MM.1S (cell line): ENCODE measurements at regions not wholly inside any gene's neighbourhood (a gene's known extent, or its start where the extent isn't known, plus 50 kb on each side); places are given as distances from the start of the nearest gene placed in this dataset.

Experiments
- DNase-seq: peaks from one replicate; pipeline ENCODE4 v3.0.0-alpha.2; 2015
- H2AFZ ChIP-seq: fragments of 300-600 bp; sonication (generic); 2 replicates; pipeline ENCODE4 v1.6.0; 2016; ENCODE audit warnings: antibody characterized with exemption, low read length
- H3F3A ChIP-seq: fragments of 300-600 bp; sonication (generic); 2 replicates; pipeline ENCODE4 v1.6.1; 2016; ENCODE audit warnings: mild to moderate bottlenecking, antibody characterized with exemption, low read length, moderate library complexity, mixed read lengths; ENCODE audit not compliant: insufficient read depth
- H3K27ac ChIP-seq: fragments of 300-600 bp; sonication (generic); 2 replicates; pipeline ENCODE4 v1.5.1; 2016; ENCODE audit warnings: mild to moderate bottlenecking, low read length
- H3K27me3 ChIP-seq: fragments of 300-600 bp; sonication (generic); replicated peaks from 2 replicates; pipeline ENCODE4 v1.6.0; 2016; ENCODE audit warnings: low read length; ENCODE audit not compliant: insufficient read depth
- H3K36me3 ChIP-seq: fragments of 300-600 bp; sonication (generic); replicated peaks from 2 replicates; pipeline ENCODE4 v1.6.1; 2016; ENCODE audit warnings: mild to moderate bottlenecking, low read length, mixed read lengths; ENCODE audit not compliant: insufficient read depth
- H3K4me1 ChIP-seq: fragments of 300-600 bp; sonication (generic); 2 replicates; pipeline ENCODE4 v1.6.1; 2016; ENCODE audit warnings: low read length, mixed read lengths
- H3K4me2 ChIP-seq: fragments of 300-600 bp; sonication (generic); 2 replicates; pipeline ENCODE4 v1.6.0; 2016; ENCODE audit warnings: low read depth, low read length
- H3K4me3 ChIP-seq: fragments of 300-600 bp; sonication (generic); 2 replicates; pipeline ENCODE4 v1.5.1; 2016; ENCODE audit warnings: low read length, mixed read lengths
- H3K79me2 ChIP-seq: fragments of 300-600 bp; sonication (generic); 2 replicates; pipeline ENCODE4 v1.6.1; 2016; ENCODE audit warnings: mixed run types, low read length, mixed read lengths
- H3K9ac ChIP-seq: fragments of 300-600 bp; sonication (generic); 2 replicates; pipeline ENCODE4 v1.6.1; 2016; ENCODE audit warnings: low read length, mixed read lengths
- H3K9me2 ChIP-seq: fragments of 300-600 bp; sonication (generic); replicated peaks from 2 replicates; pipeline ENCODE4 v1.6.1; 2016; ENCODE audit warnings: mild to moderate bottlenecking, low read length, mixed read lengths; ENCODE audit not compliant: insufficient read depth
- H3K9me3 ChIP-seq: fragments of 300-600 bp; sonication (generic); replicated peaks from 2 replicates; pipeline ENCODE4 v1.6.1; 2016; ENCODE audit warnings: mild to moderate bottlenecking, low read length, mixed read lengths; ENCODE audit not compliant: insufficient read depth
- H4K20me1 ChIP-seq: fragments of 300-600 bp; sonication (generic); 2 replicates; pipeline ENCODE4 v1.6.1; 2016; ENCODE audit warnings: mild to moderate bottlenecking, low read length, moderate library complexity, mixed read lengths; ENCODE audit not compliant: insufficient read depth
- CTCF ChIP-seq: fragments of 300-600 bp; sonication (generic); IDR thresholded peaks from 2 replicates; pipeline ENCODE4 v1.5.1; 2016; ENCODE audit warnings: antibody characterized with exemption, low read length, mixed read lengths
- EZH2 ChIP-seq: fragments of 300-600 bp; sonication (generic); optimal IDR thresholded peaks from 2 replicates; pipeline ENCODE3; 2017; ENCODE audit warnings: low read depth, mild to moderate bottlenecking, antibody characterized with exemption, low read length, mixed read lengths
- EZH2phosphoT487 ChIP-seq: fragments of 300-600 bp; sonication (generic); IDR thresholded peaks from 2 replicates; pipeline ENCODE4 v1.6.1; 2018; ENCODE audit warnings: antibody characterized with exemption, low read length

- Histone ChIP-seq H3K4me2 (no peak overlapping the region), H3K27ac (no peak overlapping the region), H2AFZ (no peak overlapping the region), H3K4me3 (no peak overlapping the region), H3K9me2 (no peaks in the 10 kb centered on the region), H3K36me3 (no peaks in the 10 kb centered on the region), H3K9ac (no peak overlapping the region), H4K20me1 (no peaks in the 10 kb centered on the region), H3F3A (peaks cover 9% of the 10 kb centered on the region), H3K9me3 (no peaks in the 10 kb centered on the region), H3K79me2 (no peaks in the 10 kb centered on the region), H3K4me1 (peaks cover 16% of the 10 kb centered on the region), H3K27me3 (no peaks in the 10 kb centered on the region)
- no peak for TF ChIP-seq EZH2phosphoT487
- no peak for TF ChIP-seq CTCF
- TF ChIP-seq EZH2, result no peak
- no peak for DNase-seq
These were observed 158.4 kb downstream of the SEC16B start for GRCh38 chr1:177811429-177811828.

DNA sequence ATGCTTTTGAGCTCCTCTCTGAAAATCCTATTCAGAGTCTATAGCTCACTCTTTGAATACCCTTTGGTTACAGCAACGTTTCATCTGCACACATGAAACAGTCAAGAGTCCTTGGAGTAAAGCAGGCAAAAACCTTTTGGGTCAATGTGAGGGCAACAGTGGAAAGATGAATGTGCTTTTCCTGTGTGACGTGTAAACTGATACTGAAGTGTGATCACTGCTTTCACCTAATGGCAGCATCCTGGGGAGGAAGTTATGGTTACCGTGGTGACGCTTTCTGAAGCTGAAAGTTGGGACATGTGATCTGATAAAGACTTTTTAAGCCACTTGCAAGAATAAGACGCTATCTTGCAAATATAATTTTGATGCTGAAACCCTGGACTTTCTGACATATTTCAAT is 160.0 kb downstream of the SEC16B start:
- Histone ChIP-seq H2AFZ (no peak overlapping the region), H3K9me3 (no peaks in the 10 kb centered on the region), H3K27ac (peak overlapping the region; percentile 33; the same call in 1 of the 2 replicates), H3K9ac (no peak overlapping the region), H3K4me1 (peaks cover 16% of the 10 kb centered on the region), H3K4me3 (no peak overlapping the region), H3K36me3 (no peaks in the 10 kb centered on the region), H4K20me1 (no peaks in the 10 kb centered on the region), H3K4me2 (peak overlapping the region; percentile 19; the same call in 1 of the 2 replicates), H3K79me2 (no peaks in the 10 kb centered on the region), H3K27me3 (no peaks in the 10 kb centered on the region), H3F3A (peaks cover 9% of the 10 kb centered on the region), H3K9me2 (no peaks in the 10 kb centered on the region)
- TF ChIP-seq EZH2 (no peak), EZH2phosphoT487 (no peak), CTCF (no peak)
- peak; percentile 88 for DNase-seq

DNA sequence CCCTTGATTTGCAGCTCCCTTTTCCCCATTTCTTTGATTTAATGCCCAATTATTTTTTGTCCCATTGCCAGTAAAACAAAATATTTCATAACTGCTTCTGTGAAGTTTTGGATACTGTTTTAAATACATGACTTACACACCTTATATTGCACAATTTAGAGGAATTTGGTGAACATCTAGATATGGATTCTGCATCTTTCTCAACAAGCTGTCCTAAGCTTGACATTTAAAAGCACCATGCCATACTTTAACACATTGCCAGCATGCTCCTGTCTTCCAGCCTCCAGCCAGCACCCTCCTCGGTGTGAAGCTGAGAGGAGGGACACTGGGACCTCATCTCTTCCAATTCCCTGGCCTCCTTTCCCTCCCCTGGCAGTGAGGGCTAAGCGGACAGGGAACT is 167.6 kb downstream of the SEC16B start:
- Histone ChIP-seq H3K4me3 (no peak overlapping the region), H4K20me1 (no peaks in the 10 kb centered on the region), H3K36me3 (no peaks in the 10 kb centered on the region), H2AFZ (no peak overlapping the region), H3K4me1 (peaks cover 47% of the 10 kb centered on the region), H3F3A (peaks cover 36% of the 10 kb centered on the region), H3K4me2 (no peak overlapping the region), H3K9me3 (no peaks in the 10 kb centered on the region), H3K9ac (no peak overlapping the region), H3K79me2 (no peaks in the 10 kb centered on the region), H3K27ac (no peak overlapping the region), H3K27me3 (no peaks in the 10 kb centered on the region; the same call in 1 of the 2 replicates), H3K9me2 (no peaks in the 10 kb centered on the region)
- DNase-seq, result no peak
- no peak for TF ChIP-seq EZH2phosphoT487
- no peak for TF ChIP-seq CTCF
- TF ChIP-seq EZH2, result no peak
